GM12865 (cell line): ENCODE measurements at regions not wholly inside any gene's neighbourhood (a gene's known extent, or its start where the extent isn't known, plus 50 kb on each side); places are given as distances from the start of the nearest gene placed in this dataset.

Experiments
- DNase-seq: peaks from one replicate; pipeline ENCODE4 v3.0.0; 2010; ENCODE audit warnings: low read depth
- H3K4me3 ChIP-seq: 2 replicates; pipeline ENCODE4 v1.5.1; 2011; ENCODE audit warnings: mild to moderate bottlenecking, low read depth, low read length, control low read depth
- TF ChIP-seq, protein P1 (sequence below): IDR thresholded peaks from 2 replicates; pipeline ENCODE4 v1.5.1; 2011; ENCODE audit warnings: low read length, control low read depth, low read depth, inconsistent platforms; ENCODE audit not compliant: insufficient read depth; ENCODE audit errors: missing control alignments

- H3K4me3 ChIP-seq, result no peak overlapping the region
- TF ChIP-seq, protein P1, sequence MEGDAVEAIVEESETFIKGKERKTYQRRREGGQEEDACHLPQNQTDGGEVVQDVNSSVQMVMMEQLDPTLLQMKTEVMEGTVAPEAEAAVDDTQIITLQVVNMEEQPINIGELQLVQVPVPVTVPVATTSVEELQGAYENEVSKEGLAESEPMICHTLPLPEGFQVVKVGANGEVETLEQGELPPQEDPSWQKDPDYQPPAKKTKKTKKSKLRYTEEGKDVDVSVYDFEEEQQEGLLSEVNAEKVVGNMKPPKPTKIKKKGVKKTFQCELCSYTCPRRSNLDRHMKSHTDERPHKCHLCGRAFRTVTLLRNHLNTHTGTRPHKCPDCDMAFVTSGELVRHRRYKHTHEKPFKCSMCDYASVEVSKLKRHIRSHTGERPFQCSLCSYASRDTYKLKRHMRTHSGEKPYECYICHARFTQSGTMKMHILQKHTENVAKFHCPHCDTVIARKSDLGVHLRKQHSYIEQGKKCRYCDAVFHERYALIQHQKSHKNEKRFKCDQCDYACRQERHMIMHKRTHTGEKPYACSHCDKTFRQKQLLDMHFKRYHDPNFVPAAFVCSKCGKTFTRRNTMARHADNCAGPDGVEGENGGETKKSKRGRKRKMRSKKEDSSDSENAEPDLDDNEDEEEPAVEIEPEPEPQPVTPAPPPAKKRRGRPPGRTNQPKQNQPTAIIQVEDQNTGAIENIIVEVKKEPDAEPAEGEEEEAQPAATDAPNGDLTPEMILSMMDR, result no peak
- DNase-seq, result no peak
Observed at GRCh38 chr4:27534488-27534887, 673.8 kb downstream of the STIM2 start.

- DNase-seq, result no peak
- no peak overlapping the region for H3K4me3 ChIP-seq
- TF ChIP-seq, protein P1, result no peak
Observed at GRCh38 chr4:27568236-27568951, 707.8 kb downstream of the STIM2 start.

DNA sequence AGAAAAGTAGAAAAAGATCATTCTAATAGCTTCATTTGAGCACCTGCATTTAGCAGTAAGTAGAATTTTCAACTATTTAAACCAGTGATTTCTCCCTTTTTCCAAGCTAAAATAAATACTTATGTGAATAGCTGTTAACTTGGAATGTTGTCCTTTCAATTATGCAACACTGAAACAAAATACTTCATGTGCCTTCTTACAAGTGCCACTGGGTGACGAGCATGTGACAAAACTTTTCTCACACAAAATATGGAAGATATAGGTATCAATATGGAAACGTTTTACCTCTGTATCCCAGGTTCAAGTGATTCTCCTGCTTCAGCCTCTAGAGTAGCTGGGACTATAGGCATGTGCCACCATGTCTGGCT, 708.3 kb downstream of the STIM2 start:
- no peak overlapping the region for H3K4me3 ChIP-seq
- no peak for DNase-seq
- TF ChIP-seq, protein P1, result no peak

DNA sequence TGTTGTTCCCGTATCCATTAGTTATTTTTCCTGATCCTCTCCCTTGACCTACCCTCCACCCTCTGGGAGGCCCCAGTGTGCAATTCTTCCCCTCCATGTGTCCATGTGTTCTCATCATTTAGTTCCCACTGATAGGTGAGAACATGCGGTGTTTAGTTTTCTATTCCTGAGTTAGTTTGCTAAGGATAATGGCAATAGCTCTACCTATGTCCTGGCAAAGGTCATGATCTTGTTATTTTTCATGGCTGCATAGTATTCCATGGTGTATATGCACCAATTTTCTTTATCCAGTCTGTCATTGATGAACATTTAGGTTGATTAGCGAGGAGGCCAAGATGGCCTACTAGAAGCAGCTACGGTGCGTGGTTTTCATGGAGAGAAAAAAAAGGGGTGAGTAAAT, 714.1 kb downstream of the STIM2 start:
- TF ChIP-seq, protein P1, result no peak
- no peak overlapping the region for H3K4me3 ChIP-seq
- no peak for DNase-seq

DNA sequence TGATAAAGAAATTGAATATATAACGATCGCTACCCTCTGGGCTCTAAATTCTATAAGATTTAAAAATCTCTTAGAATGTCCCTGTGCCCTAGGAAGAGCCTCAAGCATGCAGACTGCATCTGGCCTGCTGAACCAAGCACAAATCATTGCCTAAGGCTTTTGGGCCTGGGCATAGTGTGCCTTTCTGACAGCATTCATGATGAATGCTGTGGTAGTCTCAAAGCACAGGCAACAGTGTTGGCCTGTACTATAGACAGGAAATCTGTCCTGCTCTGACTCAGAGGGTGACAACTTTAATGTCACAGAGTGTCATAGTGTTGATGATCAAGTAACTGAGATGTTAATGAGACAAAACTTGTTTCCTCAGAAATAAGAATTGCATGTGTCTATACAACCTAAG, 717.3 kb downstream of the STIM2 start:
- no peak overlapping the region for H3K4me3 ChIP-seq
- TF ChIP-seq, protein P1, result no peak
- DNase-seq, result no peak

DNA sequence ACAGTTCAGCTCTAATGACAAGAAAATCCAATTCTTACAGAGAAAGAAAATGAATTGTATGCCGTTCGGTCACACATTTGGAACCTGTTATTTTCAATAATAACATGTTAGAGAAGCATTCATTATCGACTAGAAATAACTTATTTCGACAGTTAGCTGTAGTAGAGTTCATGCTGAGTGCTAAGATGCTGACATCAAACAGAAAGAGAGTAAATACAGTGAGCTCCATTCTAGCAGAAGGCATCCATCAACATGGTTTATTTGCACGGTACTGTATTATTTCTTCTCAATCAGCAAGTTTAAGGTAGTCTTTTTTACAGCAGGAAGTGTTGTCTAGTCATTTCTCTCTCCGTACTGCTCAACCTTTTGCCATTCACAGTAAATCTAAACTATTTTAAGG, 732.1 kb downstream of the STIM2 start:
- TF ChIP-seq, protein P1, result no peak
- no peak for DNase-seq
- no peak overlapping the region for H3K4me3 ChIP-seq

DNA sequence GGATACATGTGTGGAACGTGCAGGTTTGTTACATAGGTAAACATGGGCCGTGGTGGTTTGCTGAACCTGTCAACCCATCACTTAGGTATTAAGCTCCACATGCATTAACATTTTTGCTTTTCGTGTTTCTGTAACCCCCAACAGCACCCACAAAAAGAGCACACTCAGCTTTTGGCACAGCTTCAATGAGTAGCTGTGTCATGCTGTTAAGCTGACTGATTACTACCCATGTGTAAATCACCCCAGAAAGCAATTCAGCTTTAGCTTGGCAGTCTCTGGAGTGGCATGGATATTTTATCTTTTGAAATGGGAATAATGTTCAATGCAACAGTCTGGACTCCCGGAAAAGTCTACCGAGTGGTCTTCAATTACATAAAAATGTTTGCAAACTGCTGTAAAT, 734.3 kb downstream of the STIM2 start:
- no peak overlapping the region for H3K4me3 ChIP-seq
- DNase-seq, result no peak
- TF ChIP-seq, protein P1, result no peak
